ENCODE measurements at regions not wholly inside any gene's neighbourhood (a gene's known extent, or its start where the extent isn't known, plus 50 kb on each side); places are given as distances from the start of the nearest gene placed in this dataset.

GRCh38 chr9:106691627-106692026 is 171.3 kb upstream of the ZNF462 start:
- Histone ChIP-seq H3K9me3 (ENCODE audit: low read length) (no peaks in the 10 kb centered on the region), H2AFZ (ENCODE audit: low read depth, low read length) (no peak overlapping the region)
- TF ChIP-seq SMC3 (conservative IDR thresholded peaks at IDR 0.05; ENCODE audit: poor library complexity) = no peak

GRCh38 chr9:106693558-106693957 is 169.4 kb upstream of the ZNF462 start:
- Histone ChIP-seq H3K9ac (ENCODE audit: low read length) (no peak overlapping the region), H3K27ac (ENCODE audit: low read length) (no peak overlapping the region), H3K9me3 (ENCODE audit: low read length) (no peaks in the 10 kb centered on the region), H3K9me2 (ENCODE audit: insufficient read depth, low read length) (no peaks in the 10 kb centered on the region), H3K4me3 (ENCODE audit: low read length) (no peak overlapping the region), H3K27me3 (ENCODE audit: insufficient read depth, low read depth, low read length) (no peaks in the 10 kb centered on the region), H3F3A (ENCODE audit: insufficient read depth, low read length, poor library complexity, severe bottlenecking) (no peaks in the 10 kb centered on the region), H3K79me2 (replicated peaks; ENCODE audit: insufficient read depth, low read length) (no peaks in the 10 kb centered on the region), H2AFZ (ENCODE audit: low read depth, low read length) (no peak overlapping the region), H4K20me1 (ENCODE audit: insufficient read depth) (no peaks in the 10 kb centered on the region), H3K36me3 (ENCODE audit: insufficient read depth, low read length) (no peaks in the 10 kb centered on the region), H3K4me2 (ENCODE audit: low read length) (no peak overlapping the region)
- TF ChIP-seq EZH2 (IDR thresholded peaks at IDR 0.05; ENCODE audit: borderline replicate concordance, insufficient read depth, low read length, poor library complexity, severe bottlenecking) (no peak), EP300 (conservative IDR thresholded peaks at IDR 0.05; ENCODE audit: poor library complexity, severe bottlenecking) (no peak), POLR2AphosphoS5 (IDR thresholded peaks at IDR 0.05) (no peak), MXI1 (conservative IDR thresholded peaks at IDR 0.05; ENCODE audit: poor library complexity, severe bottlenecking) (no peak), SMC3 (conservative IDR thresholded peaks at IDR 0.05; ENCODE audit: poor library complexity) (no peak), RAD21 (conservative IDR thresholded peaks at IDR 0.05) (no peak), TAF1 (IDR thresholded peaks at IDR 0.05; ENCODE audit: low read depth) (no peak)
- TF ChIP-seq, protein P1, sequence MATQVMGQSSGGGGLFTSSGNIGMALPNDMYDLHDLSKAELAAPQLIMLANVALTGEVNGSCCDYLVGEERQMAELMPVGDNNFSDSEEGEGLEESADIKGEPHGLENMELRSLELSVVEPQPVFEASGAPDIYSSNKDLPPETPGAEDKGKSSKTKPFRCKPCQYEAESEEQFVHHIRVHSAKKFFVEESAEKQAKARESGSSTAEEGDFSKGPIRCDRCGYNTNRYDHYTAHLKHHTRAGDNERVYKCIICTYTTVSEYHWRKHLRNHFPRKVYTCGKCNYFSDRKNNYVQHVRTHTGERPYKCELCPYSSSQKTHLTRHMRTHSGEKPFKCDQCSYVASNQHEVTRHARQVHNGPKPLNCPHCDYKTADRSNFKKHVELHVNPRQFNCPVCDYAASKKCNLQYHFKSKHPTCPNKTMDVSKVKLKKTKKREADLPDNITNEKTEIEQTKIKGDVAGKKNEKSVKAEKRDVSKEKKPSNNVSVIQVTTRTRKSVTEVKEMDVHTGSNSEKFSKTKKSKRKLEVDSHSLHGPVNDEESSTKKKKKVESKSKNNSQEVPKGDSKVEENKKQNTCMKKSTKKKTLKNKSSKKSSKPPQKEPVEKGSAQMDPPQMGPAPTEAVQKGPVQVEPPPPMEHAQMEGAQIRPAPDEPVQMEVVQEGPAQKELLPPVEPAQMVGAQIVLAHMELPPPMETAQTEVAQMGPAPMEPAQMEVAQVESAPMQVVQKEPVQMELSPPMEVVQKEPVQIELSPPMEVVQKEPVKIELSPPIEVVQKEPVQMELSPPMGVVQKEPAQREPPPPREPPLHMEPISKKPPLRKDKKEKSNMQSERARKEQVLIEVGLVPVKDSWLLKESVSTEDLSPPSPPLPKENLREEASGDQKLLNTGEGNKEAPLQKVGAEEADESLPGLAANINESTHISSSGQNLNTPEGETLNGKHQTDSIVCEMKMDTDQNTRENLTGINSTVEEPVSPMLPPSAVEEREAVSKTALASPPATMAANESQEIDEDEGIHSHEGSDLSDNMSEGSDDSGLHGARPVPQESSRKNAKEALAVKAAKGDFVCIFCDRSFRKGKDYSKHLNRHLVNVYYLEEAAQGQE (IDR thresholded peaks at IDR 0.05; ENCODE audit: borderline replicate concordance) = no peak
- TF ChIP-seq, protein P2, sequence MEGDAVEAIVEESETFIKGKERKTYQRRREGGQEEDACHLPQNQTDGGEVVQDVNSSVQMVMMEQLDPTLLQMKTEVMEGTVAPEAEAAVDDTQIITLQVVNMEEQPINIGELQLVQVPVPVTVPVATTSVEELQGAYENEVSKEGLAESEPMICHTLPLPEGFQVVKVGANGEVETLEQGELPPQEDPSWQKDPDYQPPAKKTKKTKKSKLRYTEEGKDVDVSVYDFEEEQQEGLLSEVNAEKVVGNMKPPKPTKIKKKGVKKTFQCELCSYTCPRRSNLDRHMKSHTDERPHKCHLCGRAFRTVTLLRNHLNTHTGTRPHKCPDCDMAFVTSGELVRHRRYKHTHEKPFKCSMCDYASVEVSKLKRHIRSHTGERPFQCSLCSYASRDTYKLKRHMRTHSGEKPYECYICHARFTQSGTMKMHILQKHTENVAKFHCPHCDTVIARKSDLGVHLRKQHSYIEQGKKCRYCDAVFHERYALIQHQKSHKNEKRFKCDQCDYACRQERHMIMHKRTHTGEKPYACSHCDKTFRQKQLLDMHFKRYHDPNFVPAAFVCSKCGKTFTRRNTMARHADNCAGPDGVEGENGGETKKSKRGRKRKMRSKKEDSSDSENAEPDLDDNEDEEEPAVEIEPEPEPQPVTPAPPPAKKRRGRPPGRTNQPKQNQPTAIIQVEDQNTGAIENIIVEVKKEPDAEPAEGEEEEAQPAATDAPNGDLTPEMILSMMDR (IDR thresholded peaks at IDR 0.05; ENCODE audit: poor library complexity, severe bottlenecking) = no peak

More at GRCh38 chr9:106691627-106692026, 171.3 kb upstream of the ZNF462 start:
- Histone ChIP-seq H4K20me1 (ENCODE audit: insufficient read depth) (no peaks in the 10 kb centered on the region), H3K9ac (ENCODE audit: low read length) (no peak overlapping the region), H3K27me3 (ENCODE audit: insufficient read depth, low read depth, low read length) (no peaks in the 10 kb centered on the region), H3K9me2 (ENCODE audit: insufficient read depth, low read length) (no peaks in the 10 kb centered on the region), H3K36me3 (ENCODE audit: insufficient read depth, low read length) (no peaks in the 10 kb centered on the region), H3K4me3 (ENCODE audit: low read length) (no peak overlapping the region), H3F3A (ENCODE audit: insufficient read depth, low read length, poor library complexity, severe bottlenecking) (no peaks in the 10 kb centered on the region), H3K27ac (ENCODE audit: low read length) (no peak overlapping the region), H3K79me2 (replicated peaks; ENCODE audit: insufficient read depth, low read length) (no peaks in the 10 kb centered on the region), H3K4me2 (ENCODE audit: low read length) (no peak overlapping the region)

- H3K9me3 ChIP-seq (ENCODE audit: low read length) = no peaks in the 10 kb centered on the region
- TF ChIP-seq EZH2 (IDR thresholded peaks at IDR 0.05; ENCODE audit: borderline replicate concordance, insufficient read depth, low read length, poor library complexity, severe bottlenecking) (no peak), POLR2AphosphoS5 (IDR thresholded peaks at IDR 0.05) (no peak), EP300 (conservative IDR thresholded peaks at IDR 0.05; ENCODE audit: poor library complexity, severe bottlenecking) (no peak)
- TF ChIP-seq, protein P1 (IDR thresholded peaks at IDR 0.05; ENCODE audit: borderline replicate concordance) = no peak
- no peak overlapping the region for H3K27ac ChIP-seq (ENCODE audit: low read length)
- H3K9me2 ChIP-seq (ENCODE audit: insufficient read depth, low read length) = no peaks in the 10 kb centered on the region
- H3F3A ChIP-seq (ENCODE audit: insufficient read depth, low read length, poor library complexity, severe bottlenecking) = no peaks in the 10 kb centered on the region
- no peak overlapping the region for H2AFZ ChIP-seq (ENCODE audit: low read depth, low read length)
- no peak overlapping the region for H3K9ac ChIP-seq (ENCODE audit: low read length)
- H3K4me2 ChIP-seq (ENCODE audit: low read length) = no peak overlapping the region
- H4K20me1 ChIP-seq (ENCODE audit: insufficient read depth) = no peaks in the 10 kb centered on the region
- H3K36me3 ChIP-seq (ENCODE audit: insufficient read depth, low read length) = no peaks in the 10 kb centered on the region
- no peaks in the 10 kb centered on the region for H3K79me2 ChIP-seq (replicated peaks; ENCODE audit: insufficient read depth, low read length)
- no peaks in the 10 kb centered on the region for H3K27me3 ChIP-seq (ENCODE audit: insufficient read depth, low read depth, low read length)
- no peak overlapping the region for H3K4me3 ChIP-seq (ENCODE audit: low read length)
Measured at GRCh38 chr9:106696804-106697203, 166.2 kb upstream of the ZNF462 start.

Data from neural cell (in vitro differentiated cells).